Neural crest cell (in vitro differentiated cells): ENCODE measurements at regions not wholly inside any gene's neighbourhood (a gene's known extent, or its start where the extent isn't known, plus 50 kb on each side); places are given as distances from the start of the nearest gene placed in this dataset.

ENCODE experiments used
- DNase-seq: peaks from one replicate; pipeline ENCODE4 v3.0.0; 2021; ENCODE audit warnings: low read depth, mixed read lengths, low spot score
- H3K27ac Mint-ChIP-seq: one replicate; pipeline ENCODE4 v1.8.0; 2021; ENCODE audit warnings: mild to moderate bottlenecking, mixed read lengths; ENCODE audit not compliant: unreplicated experiment
- H3K27me3 Mint-ChIP-seq: 2 replicates; pipeline ENCODE4 v1.8.0; 2021; ENCODE audit warnings: low read depth, mild to moderate bottlenecking, mixed read lengths
- H3K36me3 Mint-ChIP-seq: 2 replicates; pipeline ENCODE4 v1.8.0; 2021; ENCODE audit warnings: low read depth, mild to moderate bottlenecking, mixed read lengths
- H3K4me1 Mint-ChIP-seq: 2 replicates; pipeline ENCODE4 v1.8.0; 2021; ENCODE audit warnings: mixed read lengths
- H3K4me3 Mint-ChIP-seq: one replicate; pipeline ENCODE4 v1.8.0; 2021; ENCODE audit warnings: mild to moderate bottlenecking, mixed read lengths
- H3K9me3 Mint-ChIP-seq: 2 replicates; pipeline ENCODE4 v1.8.0; 2021; ENCODE audit warnings: mixed read lengths
- TF ChIP-seq, protein P1 (sequence below): fragments of 200-600 bp; sonication (generic); conservative IDR thresholded peaks from 2 replicates; pipeline ENCODE4 v1.5.0; 2021; ENCODE audit warnings: antibody characterized with exemption, mild to moderate bottlenecking

DNA sequence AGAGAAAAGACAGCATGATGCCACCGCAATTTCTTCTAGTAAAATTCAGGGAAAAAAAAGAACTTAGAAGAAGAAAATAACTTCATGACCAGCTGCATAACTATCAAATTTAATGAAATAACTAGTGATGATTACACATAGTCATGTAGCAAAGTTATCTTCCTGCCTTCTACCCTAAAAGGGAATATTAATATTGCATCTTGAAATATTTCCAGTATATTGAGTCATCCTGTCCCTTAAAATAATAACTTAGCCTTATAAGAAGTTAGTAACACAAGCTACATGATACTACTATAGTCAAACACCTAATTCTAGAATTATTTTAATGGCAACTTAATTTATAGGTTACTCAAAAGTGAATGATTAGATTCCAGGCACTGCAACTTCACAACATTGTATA is 289.2 kb downstream of the KLF12 start:
- Mint-ChIP-seq H3K4me1 (peaks cover 14% of the 10 kb centered on the region), H3K27ac (no peak overlapping the region), H3K9me3 (no peaks in the 10 kb centered on the region), H3K27me3 (no peaks in the 10 kb centered on the region), H3K4me3 (no peak overlapping the region), H3K36me3 (peaks cover 11% of the 10 kb centered on the region)
- no peak for DNase-seq
- TF ChIP-seq, protein P1, sequence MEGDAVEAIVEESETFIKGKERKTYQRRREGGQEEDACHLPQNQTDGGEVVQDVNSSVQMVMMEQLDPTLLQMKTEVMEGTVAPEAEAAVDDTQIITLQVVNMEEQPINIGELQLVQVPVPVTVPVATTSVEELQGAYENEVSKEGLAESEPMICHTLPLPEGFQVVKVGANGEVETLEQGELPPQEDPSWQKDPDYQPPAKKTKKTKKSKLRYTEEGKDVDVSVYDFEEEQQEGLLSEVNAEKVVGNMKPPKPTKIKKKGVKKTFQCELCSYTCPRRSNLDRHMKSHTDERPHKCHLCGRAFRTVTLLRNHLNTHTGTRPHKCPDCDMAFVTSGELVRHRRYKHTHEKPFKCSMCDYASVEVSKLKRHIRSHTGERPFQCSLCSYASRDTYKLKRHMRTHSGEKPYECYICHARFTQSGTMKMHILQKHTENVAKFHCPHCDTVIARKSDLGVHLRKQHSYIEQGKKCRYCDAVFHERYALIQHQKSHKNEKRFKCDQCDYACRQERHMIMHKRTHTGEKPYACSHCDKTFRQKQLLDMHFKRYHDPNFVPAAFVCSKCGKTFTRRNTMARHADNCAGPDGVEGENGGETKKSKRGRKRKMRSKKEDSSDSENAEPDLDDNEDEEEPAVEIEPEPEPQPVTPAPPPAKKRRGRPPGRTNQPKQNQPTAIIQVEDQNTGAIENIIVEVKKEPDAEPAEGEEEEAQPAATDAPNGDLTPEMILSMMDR = no peak

DNA sequence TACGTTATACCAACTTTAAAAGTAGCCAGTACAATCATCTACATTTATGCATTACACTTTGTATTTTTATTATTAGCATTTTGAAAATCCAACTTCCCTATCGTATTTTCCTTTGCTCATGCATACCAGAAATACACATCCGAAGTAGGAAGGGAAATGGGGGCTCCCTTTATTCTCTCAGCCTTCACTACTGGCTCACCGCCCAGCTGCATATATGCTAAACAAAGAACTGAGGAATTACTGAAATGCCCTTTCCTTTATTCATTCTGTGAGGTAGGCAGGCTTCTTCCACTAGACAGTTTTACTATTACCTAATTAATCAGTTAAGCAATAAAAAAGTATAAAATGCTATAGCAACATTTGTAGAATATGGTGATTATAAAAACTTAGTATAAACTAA is 291.6 kb downstream of the KLF12 start:
- H3K27me3 Mint-ChIP-seq = no peaks in the 10 kb centered on the region
- peaks cover 2% of the 10 kb centered on the region for H3K4me1 Mint-ChIP-seq
- TF ChIP-seq, protein P1 = no peak
- H3K9me3 Mint-ChIP-seq = no peaks in the 10 kb centered on the region
- H3K4me3 Mint-ChIP-seq = no peak overlapping the region
- H3K36me3 Mint-ChIP-seq = peaks cover 11% of the 10 kb centered on the region
- no peak overlapping the region for H3K27ac Mint-ChIP-seq
- DNase-seq = no peak

- Mint-ChIP-seq H3K36me3 (peaks cover 11% of the 10 kb centered on the region), H3K4me1 (peaks cover 4% of the 10 kb centered on the region), H3K27me3 (no peaks in the 10 kb centered on the region), H3K27ac (no peak overlapping the region), H3K4me3 (no peak overlapping the region), H3K9me3 (no peaks in the 10 kb centered on the region)
- DNase-seq = no peak
- TF ChIP-seq, protein P1 = no peak
These were observed 292.0 kb downstream of the KLF12 start for GRCh38 chr13:73842184-73842583.

DNA sequence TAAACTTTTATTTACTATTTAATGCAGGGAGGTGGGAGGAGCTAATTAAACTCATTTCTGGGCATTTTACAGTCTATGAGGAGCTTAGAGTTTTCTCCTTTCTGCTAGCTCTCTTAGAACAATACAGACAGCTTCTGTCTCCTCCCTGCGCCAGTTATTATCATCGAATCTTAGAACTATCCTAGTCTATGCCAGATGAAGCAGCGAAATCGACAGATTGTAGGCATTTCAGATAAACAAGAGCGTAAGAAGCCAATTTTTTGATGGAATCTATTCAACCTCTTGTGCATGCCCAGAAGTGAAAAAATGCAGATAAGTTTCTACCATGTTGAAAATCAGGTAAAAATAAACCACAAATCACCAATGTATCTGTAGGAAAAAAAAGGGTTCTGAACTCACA is 297.1 kb downstream of the KLF12 start:
- Mint-ChIP-seq H3K9me3 (no peaks in the 10 kb centered on the region), H3K4me3 (no peak overlapping the region), H3K27ac (no peak overlapping the region), H3K4me1 (peaks cover 19% of the 10 kb centered on the region), H3K36me3 (no peaks in the 10 kb centered on the region), H3K27me3 (no peaks in the 10 kb centered on the region)
- DNase-seq = no peak
- TF ChIP-seq, protein P1 = no peak

- no peaks in the 10 kb centered on the region for H3K27me3 Mint-ChIP-seq
- no peak for DNase-seq
- no peak overlapping the region for H3K4me3 Mint-ChIP-seq
- H3K4me1 Mint-ChIP-seq = peaks cover 21% of the 10 kb centered on the region
- H3K9me3 Mint-ChIP-seq = no peaks in the 10 kb centered on the region
- H3K36me3 Mint-ChIP-seq = no peaks in the 10 kb centered on the region
- no peak overlapping the region for H3K27ac Mint-ChIP-seq
- TF ChIP-seq, protein P1 = peak; percentile 80
These were observed 299.0 kb downstream of the KLF12 start for GRCh38 chr13:73835138-73835721.
